K562 (cell line): ENCODE measurements at regions not wholly inside any gene's neighbourhood (a gene's known extent, or its start where the extent isn't known, plus 50 kb on each side); places are given as distances from the start of the nearest gene placed in this dataset.

ENCODE experiments used
- ATAC-seq: fragments of 200-7000 bp; cut with Tn5 transposase; 3 replicates; pipeline ENCODE4 v1.9.1; 2020; ENCODE audit warnings: moderate library complexity
- BruUV-seq: library from RNA; stranded (reverse); fragments of 400-500 nt; replicated peaks from 2 replicates; lab custom pipeline; 2021; lab: Mats Ljungman, UMichigan
- CTCF ChIA-PET: fragments of 300-600 bp; formaldehyde crosslinking; extraction: SDS; loops from one replicate; lab custom pipeline; 2021; ENCODE audit warnings: low intra/inter-chr PET ratio; lab: Yijun Ruan, JAX
- POLR2A ChIA-PET: fragments of 300-600, 350-650 bp; sonication (Branson Sonifier 250); formaldehyde crosslinking; extraction: SDS; loops from one replicate; lab custom pipeline; 2021; ENCODE audit warnings: antibody characterized with exemption, inconsistent platforms; lab: Yijun Ruan, JAX
- DNase-seq, 4 experiments: peaks; one replicate each; pipeline versions ENCODE4 v3.0.0 to v3.0.0-alpha.2; 2011 to 2018; ENCODE audit warnings: low spot score in 3 of 4, mixed read lengths in 3 of 4; ENCODE audit errors: extremely low read depth in 1 of 4
- FAIRE-seq: peaks from 2 replicates; lab custom pipeline; 2011; peaks lifted over from hg19 to GRCh38; lab: Jason Lieb, UNC
- H2AFZ ChIP-seq: 2 replicates; pipeline ENCODE4 v1.6.0; 2011; ENCODE audit warnings: low read depth, low read length, control low read depth, inconsistent platforms
- H3K27ac ChIP-seq: fragments of 200-600 bp; 3 replicates; pipeline ENCODE4 v1.8.0; 2011; ENCODE audit warnings: low read depth, mild to moderate bottlenecking, control low read depth, inconsistent platforms, low read length, moderate library complexity, mixed read lengths; ENCODE audit errors: extremely low read depth
- H3K27me3 ChIP-seq, 2 experiments: fragments of 300-600 bp in 1 of 2; 2 replicates in 1 of 2; 3 replicates in 1 of 2; pipeline versions ENCODE4 v1.6.0 to v1.8.0; 2011; ENCODE audit warnings: inconsistent platforms in 2 of 2, low read length in 2 of 2, mild to moderate bottlenecking in 1 of 2, mixed read lengths in 1 of 2, moderate library complexity in 1 of 2; ENCODE audit not compliant: control insufficient read depth in 2 of 2, insufficient read depth in 2 of 2
- H3K36me3 ChIP-seq: fragments of 300-600 bp; 3 replicates; pipeline ENCODE4 v1.8.0; 2011; ENCODE audit warnings: mild to moderate bottlenecking, low read length, inconsistent platforms; ENCODE audit not compliant: control insufficient read depth, insufficient read depth
- H3K4me1 ChIP-seq, 2 experiments: fragments of 200-600 bp in 1 of 2; replicated peaks in 1 of 2; 2 replicates in 1 of 2; 3 replicates in 1 of 2; pipeline versions ENCODE4 v1.5.1 to v1.8.0; 2011; ENCODE audit warnings: inconsistent platforms in 2 of 2, low read length in 2 of 2, mild to moderate bottlenecking in 1 of 2, mixed read lengths in 1 of 2, moderate library complexity in 1 of 2; ENCODE audit not compliant: control insufficient read depth in 2 of 2, insufficient read depth in 2 of 2
- H3K4me2 ChIP-seq: 2 replicates; pipeline ENCODE4 v1.6.1; 2011; ENCODE audit warnings: low read length, control low read depth, inconsistent platforms, mixed read lengths; ENCODE audit not compliant: insufficient read depth
- H3K4me3 ChIP-seq: fragments of 200-600 bp; sonication (generic), shearing (Covaris generic); 2 replicates; pipeline ENCODE4 v1.5.1; 2016; ENCODE audit warnings: control low read depth, inconsistent platforms
- H3K79me2 ChIP-seq: fragments of 200-600 bp; 3 replicates; pipeline ENCODE4 v1.8.0; 2011; ENCODE audit warnings: low read length, inconsistent platforms; ENCODE audit not compliant: control insufficient read depth, insufficient read depth
- H3K9ac ChIP-seq, 2 experiments: 2 replicates each; pipeline versions ENCODE4 v1.6.0 to v1.6.1; 2011; ENCODE audit warnings: low read depth in 2 of 2, low read length in 2 of 2, control low read depth in 1 of 2, inconsistent platforms in 1 of 2, mild to moderate bottlenecking in 1 of 2, mixed read lengths in 1 of 2; ENCODE audit not compliant: insufficient read depth in 1 of 2
- H3K9me1 ChIP-seq: one replicate; pipeline ENCODE4 v1.6.0; 2011; ENCODE audit warnings: inconsistent platforms, mild to moderate bottlenecking, low read length, moderate library complexity; ENCODE audit not compliant: control insufficient read depth, insufficient read depth
- H3K9me3 ChIP-seq: replicated peaks from 2 replicates; pipeline ENCODE4 v1.5.1; 2011; ENCODE audit warnings: low read depth, low read length, inconsistent platforms; ENCODE audit not compliant: control insufficient read depth, insufficient read depth
- H4K20me1 ChIP-seq: replicated peaks from 2 replicates; pipeline ENCODE4 v1.6.1; 2011; ENCODE audit warnings: low read length, inconsistent platforms, mixed read lengths; ENCODE audit not compliant: control insufficient read depth, insufficient read depth
- E2F3 ChIP-seq: fragments of 250-450 bp; sonication (Bioruptor Pico); IDR thresholded peaks from 2 replicates; pipeline ENCODE4 v1.4.0; 2020; ENCODE audit warnings: mild to moderate bottlenecking
- EP300 ChIP-seq: IDR thresholded peaks from 2 replicates; pipeline ENCODE4 v1.6.1; 2012; ENCODE audit warnings: low read length, improper control_type of control experiment
- ILK ChIP-seq: fragments of 450-650 bp; IDR thresholded peaks from 2 replicates; pipeline ENCODE4 v1.6.1; 2016; ENCODE audit warnings: missing genetic modification characterization, low read depth, mild to moderate bottlenecking, missing compliant biosample characterization, moderate library complexity, borderline replicate concordance
- NR3C1 ChIP-seq: sonication (generic); formaldehyde crosslinking; IDR thresholded peaks from 2 replicates; pipeline ENCODE4 v1.8.1; 2022; ENCODE audit warnings: missing genetic modification reagents
- PCBP2 ChIP-seq: fragments of 200-400 bp; formaldehyde crosslinking; IDR thresholded peaks from 2 replicates; pipeline ENCODE4 v1.6.1; 2018; ENCODE audit warnings: low read length, low read depth, mild to moderate bottlenecking, moderate library complexity; ENCODE audit not compliant: poor library complexity, severe bottlenecking
- PHF8 ChIP-seq: fragments of 200-600 bp; sonication (generic); IDR thresholded peaks from 2 replicates; pipeline ENCODE4 v1.6.1; 2012; ENCODE audit warnings: mixed run types, mild to moderate bottlenecking, inconsistent platforms, low read length, moderate library complexity, borderline replicate concordance
- SETDB1 ChIP-seq: IDR thresholded peaks from one replicate; pipeline ENCODE4 v1.6.1; 2012; ENCODE audit warnings: low read length, control low read depth, inconsistent platforms
- SREBF2 ChIP-seq: sonication (generic); formaldehyde crosslinking; IDR thresholded peaks from 2 replicates; pipeline ENCODE4 v1.4.0; 2020; ENCODE audit warnings: mild to moderate bottlenecking, missing genetic modification reagents
- STAT5A ChIP-seq: IDR thresholded peaks from 2 replicates; pipeline ENCODE4 v1.6.1; 2012; ENCODE audit warnings: low read length, inconsistent platforms, borderline replicate concordance
- ZFP36 ChIP-seq: fragments of 150-350 bp; IDR thresholded peaks from 2 replicates; pipeline ENCODE4 v1.6.1; 2018; ENCODE audit warnings: low read length, low read depth; ENCODE audit not compliant: partially characterized antibody
- ZNF224 ChIP-seq: sonication (generic); formaldehyde crosslinking; IDR thresholded peaks from 2 replicates; pipeline ENCODE4 v1.8.0; 2022; ENCODE audit warnings: mild to moderate bottlenecking, missing genetic modification reagents
- in situ Hi-C: fragments of 300-500 bp; cut with MboI; formaldehyde crosslinking; loops from 4 replicates; pipeline ENCODE4 v1.15.0; 2018; ENCODE audit warnings: inconsistent platforms, mixed read lengths
- intact Hi-C: fragments of 100-400 bp; cut with micrococcal nuclease; formaldehyde crosslinking; loops from 2 replicates; pipeline ENCODE4 v1.14.2; 2022
- TF ChIP-seq, protein P1 (sequence below): sonication (generic); formaldehyde crosslinking; IDR thresholded peaks from 2 replicates; pipeline ENCODE4 v1.8.0; 2023; ENCODE audit warnings: mild to moderate bottlenecking, missing genetic modification reagents
- TF ChIP-seq, protein P2 (sequence below): fragments of 250-450 bp; sonication (Bioruptor Pico); IDR thresholded peaks from 2 replicates; pipeline ENCODE4 v1.8.0; 2022; ENCODE audit warnings: inconsistent platforms
- TF ChIP-seq, protein P3 (sequence below): fragments of 250-450 bp; sonication (Bioruptor Pico); IDR thresholded peaks from 2 replicates; pipeline ENCODE4 v1.8.0; 2021; ENCODE audit warnings: borderline replicate concordance, mild to moderate bottlenecking, moderate library complexity; ENCODE audit not compliant: poor library complexity, severe bottlenecking

DNA sequence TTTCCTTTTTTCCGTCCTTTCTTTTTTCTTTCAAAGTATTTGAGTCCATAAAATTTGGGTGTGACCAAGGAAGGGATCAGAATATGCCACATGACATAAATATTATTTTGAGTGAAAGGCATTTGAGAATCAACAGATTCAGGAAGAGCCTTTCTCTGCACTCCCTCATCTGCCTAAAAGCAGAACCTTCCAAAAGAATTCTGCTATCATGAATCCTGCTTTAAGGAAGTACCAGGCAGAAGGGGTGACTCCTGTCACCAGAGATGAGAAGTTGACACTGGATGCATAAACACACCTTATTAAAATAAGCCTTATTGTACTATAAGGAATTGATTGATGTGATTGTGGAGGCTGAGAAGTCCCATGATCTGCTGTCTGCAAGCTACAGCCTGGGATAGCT lies 196.7 kb downstream of the SREK1 start (continued):
- TF ChIP-seq, protein P1, sequence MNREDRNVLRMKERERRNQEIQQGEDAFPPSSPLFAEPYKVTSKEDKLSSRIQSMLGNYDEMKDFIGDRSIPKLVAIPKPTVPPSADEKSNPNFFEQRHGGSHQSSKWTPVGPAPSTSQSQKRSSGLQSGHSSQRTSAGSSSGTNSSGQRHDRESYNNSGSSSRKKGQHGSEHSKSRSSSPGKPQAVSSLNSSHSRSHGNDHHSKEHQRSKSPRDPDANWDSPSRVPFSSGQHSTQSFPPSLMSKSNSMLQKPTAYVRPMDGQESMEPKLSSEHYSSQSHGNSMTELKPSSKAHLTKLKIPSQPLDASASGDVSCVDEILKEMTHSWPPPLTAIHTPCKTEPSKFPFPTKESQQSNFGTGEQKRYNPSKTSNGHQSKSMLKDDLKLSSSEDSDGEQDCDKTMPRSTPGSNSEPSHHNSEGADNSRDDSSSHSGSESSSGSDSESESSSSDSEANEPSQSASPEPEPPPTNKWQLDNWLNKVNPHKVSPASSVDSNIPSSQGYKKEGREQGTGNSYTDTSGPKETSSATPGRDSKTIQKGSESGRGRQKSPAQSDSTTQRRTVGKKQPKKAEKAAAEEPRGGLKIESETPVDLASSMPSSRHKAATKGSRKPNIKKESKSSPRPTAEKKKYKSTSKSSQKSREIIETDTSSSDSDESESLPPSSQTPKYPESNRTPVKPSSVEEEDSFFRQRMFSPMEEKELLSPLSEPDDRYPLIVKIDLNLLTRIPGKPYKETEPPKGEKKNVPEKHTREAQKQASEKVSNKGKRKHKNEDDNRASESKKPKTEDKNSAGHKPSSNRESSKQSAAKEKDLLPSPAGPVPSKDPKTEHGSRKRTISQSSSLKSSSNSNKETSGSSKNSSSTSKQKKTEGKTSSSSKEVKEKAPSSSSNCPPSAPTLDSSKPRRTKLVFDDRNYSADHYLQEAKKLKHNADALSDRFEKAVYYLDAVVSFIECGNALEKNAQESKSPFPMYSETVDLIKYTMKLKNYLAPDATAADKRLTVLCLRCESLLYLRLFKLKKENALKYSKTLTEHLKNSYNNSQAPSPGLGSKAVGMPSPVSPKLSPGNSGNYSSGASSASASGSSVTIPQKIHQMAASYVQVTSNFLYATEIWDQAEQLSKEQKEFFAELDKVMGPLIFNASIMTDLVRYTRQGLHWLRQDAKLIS (CRISPR knock-in tag), result no peak
- TF ChIP-seq STAT5A (no peak), NR3C1 (CRISPR knock-in tag) (no peak), SREBF2 (CRISPR knock-in tag) (no peak)

DNA sequence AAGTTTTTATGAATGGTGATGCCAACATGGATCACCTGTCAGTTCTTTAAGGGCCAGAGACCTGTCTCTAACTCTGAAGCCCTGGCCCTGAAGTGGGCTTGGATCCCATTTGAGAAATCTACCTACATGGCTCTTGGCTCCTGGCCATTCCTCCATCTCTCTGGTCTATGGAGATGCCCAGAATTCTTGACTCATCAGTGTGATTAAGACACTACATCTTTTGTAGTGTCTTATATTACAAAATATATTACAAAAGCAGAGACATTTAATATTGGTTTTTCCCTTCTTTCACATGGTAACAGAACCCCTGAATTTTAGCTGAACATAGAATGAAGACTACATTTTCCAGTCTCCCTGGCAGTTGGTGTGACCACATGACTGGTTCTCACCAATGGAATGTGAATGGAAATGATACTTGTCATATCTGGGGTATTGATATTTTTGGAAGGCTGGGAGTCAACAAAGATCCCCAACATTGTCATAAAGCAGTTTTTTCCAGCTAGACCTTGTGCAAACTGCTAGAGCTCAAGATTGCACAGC lies 198.3 kb downstream of the SREK1 start:
- Histone ChIP-seq H3K9me3 (no peaks in the 10 kb centered on the region), H3K9ac (no peak overlapping the region), H3K27ac (no peak overlapping the region), H3K4me3 (no peak overlapping the region), H3K79me2 (no peaks in the 10 kb centered on the region), H3K36me3 (no peaks in the 10 kb centered on the region), H4K20me1 (no peaks in the 10 kb centered on the region), H2AFZ (no peak overlapping the region), H3K27me3 (peaks cover 0 to 6% of the 10 kb centered on the region in 2 experiments; a peak in 1 of 5 replicates), H3K4me1 (no peaks in the 10 kb centered on the region), H3K4me2 (no peak overlapping the region), H3K9me1 (no peaks in the 10 kb centered on the region)
- no TSS peak for BruUV-seq
- intact Hi-C loops, result no loop called here
- FAIRE-seq, result no peak
- in situ Hi-C loops, result no loop called here
- ChIA-PET POLR2A (interaction anchor here (0.7 kb wide), 1 partner anchor 804 kb away, joined by 3 read pairs; no protein-coding TSS in a partner anchor), CTCF (no interaction called here)
- DNase-seq, result no peak
- no peak for ATAC-seq
- no peak for TF ChIP-seq ZFP36
- TF ChIP-seq, protein P2, sequence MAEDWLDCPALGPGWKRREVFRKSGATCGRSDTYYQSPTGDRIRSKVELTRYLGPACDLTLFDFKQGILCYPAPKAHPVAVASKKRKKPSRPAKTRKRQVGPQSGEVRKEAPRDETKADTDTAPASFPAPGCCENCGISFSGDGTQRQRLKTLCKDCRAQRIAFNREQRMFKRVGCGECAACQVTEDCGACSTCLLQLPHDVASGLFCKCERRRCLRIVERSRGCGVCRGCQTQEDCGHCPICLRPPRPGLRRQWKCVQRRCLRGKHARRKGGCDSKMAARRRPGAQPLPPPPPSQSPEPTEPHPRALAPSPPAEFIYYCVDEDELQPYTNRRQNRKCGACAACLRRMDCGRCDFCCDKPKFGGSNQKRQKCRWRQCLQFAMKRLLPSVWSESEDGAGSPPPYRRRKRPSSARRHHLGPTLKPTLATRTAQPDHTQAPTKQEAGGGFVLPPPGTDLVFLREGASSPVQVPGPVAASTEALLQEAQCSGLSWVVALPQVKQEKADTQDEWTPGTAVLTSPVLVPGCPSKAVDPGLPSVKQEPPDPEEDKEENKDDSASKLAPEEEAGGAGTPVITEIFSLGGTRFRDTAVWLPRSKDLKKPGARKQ (CRISPR knock-in tag), result no peak
- TF ChIP-seq E2F3 (CRISPR knock-in tag), result no peak
- no peak for TF ChIP-seq EP300
- no peak for TF ChIP-seq ILK
- TF ChIP-seq NR3C1 (CRISPR knock-in tag), result no peak
- TF ChIP-seq ZNF224 (CRISPR knock-in tag), result no peak
- TF ChIP-seq SETDB1, result no peak
- TF ChIP-seq PHF8, result no peak
- TF ChIP-seq, protein P3, sequence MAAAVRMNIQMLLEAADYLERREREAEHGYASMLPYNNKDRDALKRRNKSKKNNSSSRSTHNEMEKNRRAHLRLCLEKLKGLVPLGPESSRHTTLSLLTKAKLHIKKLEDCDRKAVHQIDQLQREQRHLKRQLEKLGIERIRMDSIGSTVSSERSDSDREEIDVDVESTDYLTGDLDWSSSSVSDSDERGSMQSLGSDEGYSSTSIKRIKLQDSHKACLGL (CRISPR knock-in tag), result no peak
- no peak for TF ChIP-seq PCBP2
